ENCODE measurements at regions not wholly inside any gene's neighbourhood (a gene's known extent, or its start where the extent isn't known, plus 50 kb on each side); places are given as distances from the start of the nearest gene placed in this dataset.
"Not testable (repeated sequence)": the region's sequence is repeated elsewhere in the genome, so short reads cannot be mapped to it uniquely, and the experiment has no call there.

DNA sequence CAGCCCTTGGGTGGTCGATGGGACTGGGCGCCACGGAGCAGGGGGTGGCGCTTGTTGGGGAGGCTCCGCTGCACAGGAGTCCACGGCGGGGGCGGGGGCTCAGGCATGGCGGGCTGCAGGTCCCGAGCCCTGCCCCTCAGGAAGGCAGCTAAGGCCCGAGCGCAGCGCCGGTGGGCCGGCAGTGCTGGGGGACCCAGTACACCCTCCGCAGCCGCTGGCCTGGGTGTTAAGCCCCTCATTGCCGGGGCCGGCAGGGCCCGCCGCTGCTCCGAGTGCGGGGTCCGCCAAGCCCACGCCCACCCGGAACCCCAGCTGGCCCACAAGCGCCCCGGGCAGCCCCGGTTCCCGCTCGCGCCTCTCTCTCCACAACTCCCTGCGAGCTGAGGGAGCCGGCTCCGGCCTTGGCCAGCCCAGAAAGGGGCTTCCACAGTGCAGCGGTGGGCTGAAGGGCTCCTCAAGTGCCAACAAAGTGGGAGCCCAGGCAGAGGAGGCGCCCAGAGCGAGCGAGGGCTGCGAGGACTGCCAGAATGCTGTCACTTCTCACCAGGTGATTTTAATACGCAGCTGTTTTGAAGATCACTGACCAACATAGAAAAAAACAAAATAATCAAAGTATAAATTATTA is 66.1 kb upstream of the NDST4 start:
- not testable (repeated sequence) for TF ChIP-seq POLR2A (IDR thresholded peaks at IDR 0.05; ENCODE audit: low read depth); POLR2AphosphoS5 (IDR thresholded peaks at IDR 0.05); EP300 (IDR thresholded peaks at IDR 0.05)
- TF ChIP-seq, protein P1, sequence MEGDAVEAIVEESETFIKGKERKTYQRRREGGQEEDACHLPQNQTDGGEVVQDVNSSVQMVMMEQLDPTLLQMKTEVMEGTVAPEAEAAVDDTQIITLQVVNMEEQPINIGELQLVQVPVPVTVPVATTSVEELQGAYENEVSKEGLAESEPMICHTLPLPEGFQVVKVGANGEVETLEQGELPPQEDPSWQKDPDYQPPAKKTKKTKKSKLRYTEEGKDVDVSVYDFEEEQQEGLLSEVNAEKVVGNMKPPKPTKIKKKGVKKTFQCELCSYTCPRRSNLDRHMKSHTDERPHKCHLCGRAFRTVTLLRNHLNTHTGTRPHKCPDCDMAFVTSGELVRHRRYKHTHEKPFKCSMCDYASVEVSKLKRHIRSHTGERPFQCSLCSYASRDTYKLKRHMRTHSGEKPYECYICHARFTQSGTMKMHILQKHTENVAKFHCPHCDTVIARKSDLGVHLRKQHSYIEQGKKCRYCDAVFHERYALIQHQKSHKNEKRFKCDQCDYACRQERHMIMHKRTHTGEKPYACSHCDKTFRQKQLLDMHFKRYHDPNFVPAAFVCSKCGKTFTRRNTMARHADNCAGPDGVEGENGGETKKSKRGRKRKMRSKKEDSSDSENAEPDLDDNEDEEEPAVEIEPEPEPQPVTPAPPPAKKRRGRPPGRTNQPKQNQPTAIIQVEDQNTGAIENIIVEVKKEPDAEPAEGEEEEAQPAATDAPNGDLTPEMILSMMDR (IDR thresholded peaks at IDR 0.05): not testable (repeated sequence)

Measured in esophagus muscularis mucosa (tissue), 4 donors.